ENCODE measurements at regions not wholly inside any gene's neighbourhood (a gene's known extent, or its start where the extent isn't known, plus 50 kb on each side); places are given as distances from the start of the nearest gene placed in this dataset.

DNA sequence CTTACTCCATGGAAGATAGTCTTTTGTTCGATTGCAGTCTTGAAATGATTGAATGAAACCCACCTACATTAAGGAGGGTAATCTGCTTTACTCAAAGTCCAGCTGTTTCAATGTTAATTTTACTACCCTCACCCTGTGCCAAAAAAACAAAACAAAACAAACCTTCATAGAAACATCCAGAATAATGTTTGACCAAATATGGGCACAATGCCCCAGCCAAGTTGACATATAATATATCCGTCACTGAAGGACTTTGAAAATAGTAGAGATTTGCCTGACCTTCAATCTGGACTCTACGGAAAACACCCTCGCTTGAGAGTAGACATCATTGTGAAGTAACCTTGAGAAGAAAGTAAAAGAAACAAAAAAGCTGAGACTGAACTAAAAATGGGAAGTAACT is 550.5 kb upstream of the SMIM31 start:
- TF ChIP-seq, protein P1, sequence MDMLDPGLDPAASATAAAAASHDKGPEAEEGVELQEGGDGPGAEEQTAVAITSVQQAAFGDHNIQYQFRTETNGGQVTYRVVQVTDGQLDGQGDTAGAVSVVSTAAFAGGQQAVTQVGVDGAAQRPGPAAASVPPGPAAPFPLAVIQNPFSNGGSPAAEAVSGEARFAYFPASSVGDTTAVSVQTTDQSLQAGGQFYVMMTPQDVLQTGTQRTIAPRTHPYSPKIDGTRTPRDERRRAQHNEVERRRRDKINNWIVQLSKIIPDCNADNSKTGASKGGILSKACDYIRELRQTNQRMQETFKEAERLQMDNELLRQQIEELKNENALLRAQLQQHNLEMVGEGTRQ (CRISPR knock-in tag; IDR thresholded peaks at IDR 0.05), result no peak
- TF ChIP-seq, protein P2, sequence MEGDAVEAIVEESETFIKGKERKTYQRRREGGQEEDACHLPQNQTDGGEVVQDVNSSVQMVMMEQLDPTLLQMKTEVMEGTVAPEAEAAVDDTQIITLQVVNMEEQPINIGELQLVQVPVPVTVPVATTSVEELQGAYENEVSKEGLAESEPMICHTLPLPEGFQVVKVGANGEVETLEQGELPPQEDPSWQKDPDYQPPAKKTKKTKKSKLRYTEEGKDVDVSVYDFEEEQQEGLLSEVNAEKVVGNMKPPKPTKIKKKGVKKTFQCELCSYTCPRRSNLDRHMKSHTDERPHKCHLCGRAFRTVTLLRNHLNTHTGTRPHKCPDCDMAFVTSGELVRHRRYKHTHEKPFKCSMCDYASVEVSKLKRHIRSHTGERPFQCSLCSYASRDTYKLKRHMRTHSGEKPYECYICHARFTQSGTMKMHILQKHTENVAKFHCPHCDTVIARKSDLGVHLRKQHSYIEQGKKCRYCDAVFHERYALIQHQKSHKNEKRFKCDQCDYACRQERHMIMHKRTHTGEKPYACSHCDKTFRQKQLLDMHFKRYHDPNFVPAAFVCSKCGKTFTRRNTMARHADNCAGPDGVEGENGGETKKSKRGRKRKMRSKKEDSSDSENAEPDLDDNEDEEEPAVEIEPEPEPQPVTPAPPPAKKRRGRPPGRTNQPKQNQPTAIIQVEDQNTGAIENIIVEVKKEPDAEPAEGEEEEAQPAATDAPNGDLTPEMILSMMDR (IDR thresholded peaks at IDR 0.05), result no peak
- TF ChIP-seq NFYB (CRISPR knock-in tag; conservative IDR thresholded peaks at IDR 0.05; ENCODE audit: low read depth) (no peak), CREB1 (CRISPR knock-in tag; IDR thresholded peaks at IDR 0.05) (no peak), NR2C2 (CRISPR knock-in tag; IDR thresholded peaks at IDR 0.05) (no peak)
- TF ChIP-seq, protein P3, sequence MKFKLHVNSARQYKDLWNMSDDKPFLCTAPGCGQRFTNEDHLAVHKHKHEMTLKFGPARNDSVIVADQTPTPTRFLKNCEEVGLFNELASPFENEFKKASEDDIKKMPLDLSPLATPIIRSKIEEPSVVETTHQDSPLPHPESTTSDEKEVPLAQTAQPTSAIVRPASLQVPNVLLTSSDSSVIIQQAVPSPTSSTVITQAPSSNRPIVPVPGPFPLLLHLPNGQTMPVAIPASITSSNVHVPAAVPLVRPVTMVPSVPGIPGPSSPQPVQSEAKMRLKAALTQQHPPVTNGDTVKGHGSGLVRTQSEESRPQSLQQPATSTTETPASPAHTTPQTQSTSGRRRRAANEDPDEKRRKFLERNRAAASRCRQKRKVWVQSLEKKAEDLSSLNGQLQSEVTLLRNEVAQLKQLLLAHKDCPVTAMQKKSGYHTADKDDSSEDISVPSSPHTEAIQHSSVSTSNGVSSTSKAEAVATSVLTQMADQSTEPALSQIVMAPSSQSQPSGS (CRISPR knock-in tag; IDR thresholded peaks at IDR 0.05; ENCODE audit: borderline replicate concordance, low read depth), result no peak

Measured in WTC11 (cell line).